AG09319 (cell line): ENCODE measurements at regions not wholly inside any gene's neighbourhood (a gene's known extent, or its start where the extent isn't known, plus 50 kb on each side); places are given as distances from the start of the nearest gene placed in this dataset.

Experiments used
- DNase-seq: peaks from one replicate; pipeline ENCODE4 v3.0.0-alpha.2; 2010; ENCODE audit warnings: low read depth; ENCODE audit errors: extremely low read depth
- TF ChIP-seq, protein P1 (sequence below): IDR thresholded peaks from 2 replicates; pipeline ENCODE4 v1.5.1; 2011; ENCODE audit warnings: low read depth, mild to moderate bottlenecking, inconsistent platforms, low read length, moderate library complexity

DNA sequence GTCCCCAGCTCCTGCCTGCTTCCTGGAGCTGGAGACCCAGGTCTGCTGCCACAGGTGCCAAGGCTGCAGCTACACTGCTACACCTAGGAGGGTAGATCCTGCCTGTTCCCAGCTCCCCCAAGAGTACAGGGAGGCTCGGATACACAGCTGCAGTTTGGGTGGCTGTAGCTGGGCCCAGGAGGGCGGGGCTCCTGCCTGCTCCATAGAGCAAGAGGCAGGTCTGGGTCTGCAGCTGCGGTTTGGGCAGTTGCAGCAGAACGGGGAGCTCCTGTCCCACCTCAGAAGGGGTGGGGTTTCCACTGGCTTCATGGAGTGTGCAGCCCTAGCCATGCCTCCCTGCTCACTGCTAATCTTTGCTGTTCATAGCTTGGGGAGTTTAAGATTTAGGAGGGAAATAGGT is 199.0 kb downstream of the NUFIP1 start:
- TF ChIP-seq, protein P1, sequence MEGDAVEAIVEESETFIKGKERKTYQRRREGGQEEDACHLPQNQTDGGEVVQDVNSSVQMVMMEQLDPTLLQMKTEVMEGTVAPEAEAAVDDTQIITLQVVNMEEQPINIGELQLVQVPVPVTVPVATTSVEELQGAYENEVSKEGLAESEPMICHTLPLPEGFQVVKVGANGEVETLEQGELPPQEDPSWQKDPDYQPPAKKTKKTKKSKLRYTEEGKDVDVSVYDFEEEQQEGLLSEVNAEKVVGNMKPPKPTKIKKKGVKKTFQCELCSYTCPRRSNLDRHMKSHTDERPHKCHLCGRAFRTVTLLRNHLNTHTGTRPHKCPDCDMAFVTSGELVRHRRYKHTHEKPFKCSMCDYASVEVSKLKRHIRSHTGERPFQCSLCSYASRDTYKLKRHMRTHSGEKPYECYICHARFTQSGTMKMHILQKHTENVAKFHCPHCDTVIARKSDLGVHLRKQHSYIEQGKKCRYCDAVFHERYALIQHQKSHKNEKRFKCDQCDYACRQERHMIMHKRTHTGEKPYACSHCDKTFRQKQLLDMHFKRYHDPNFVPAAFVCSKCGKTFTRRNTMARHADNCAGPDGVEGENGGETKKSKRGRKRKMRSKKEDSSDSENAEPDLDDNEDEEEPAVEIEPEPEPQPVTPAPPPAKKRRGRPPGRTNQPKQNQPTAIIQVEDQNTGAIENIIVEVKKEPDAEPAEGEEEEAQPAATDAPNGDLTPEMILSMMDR = no peak
- no peak for DNase-seq

DNA sequence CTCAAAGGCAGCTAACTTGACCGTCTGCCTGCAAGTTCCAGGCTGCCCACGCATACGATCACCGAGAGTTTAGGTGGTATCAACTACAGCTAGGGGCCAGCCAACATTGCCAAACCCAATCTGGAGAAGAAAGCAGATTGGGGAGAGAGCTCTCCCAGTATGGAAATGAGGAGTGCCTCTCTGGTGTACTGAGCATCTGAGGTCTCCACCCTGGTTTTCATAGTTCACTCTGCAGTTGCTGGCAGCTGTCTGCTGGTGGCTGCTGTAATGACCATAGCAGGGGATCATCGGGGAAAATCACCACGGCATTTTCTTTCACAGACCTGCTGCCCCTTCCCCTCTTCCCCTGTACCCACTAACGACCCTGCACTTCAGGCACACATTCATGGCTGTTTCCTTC is 201.7 kb downstream of the NUFIP1 start:
- DNase-seq = no peak
- TF ChIP-seq, protein P1 = no peak

DNA sequence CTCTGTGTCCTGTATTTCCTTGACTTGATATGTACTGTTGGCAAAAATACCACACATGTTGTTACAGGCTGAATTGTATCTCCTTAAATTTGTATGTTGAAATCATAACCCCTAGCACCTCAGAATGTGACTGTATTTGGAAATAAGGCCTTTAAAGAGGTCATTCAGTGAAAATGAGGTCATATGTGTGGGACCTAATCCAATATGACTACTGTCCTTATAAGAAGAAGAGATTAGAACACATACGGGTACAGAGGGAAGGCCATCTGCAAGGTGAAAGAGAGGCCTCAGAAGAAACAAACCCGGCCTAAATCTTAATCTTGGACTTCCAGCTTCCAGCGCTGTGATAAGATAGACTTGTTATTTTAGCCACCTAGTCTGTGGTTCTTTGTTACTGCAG is 202.5 kb downstream of the NUFIP1 start:
- DNase-seq = no peak
- TF ChIP-seq, protein P1 = no peak

GRCh38 chr13:44785401-44785800 is 203.9 kb downstream of the NUFIP1 start:
- TF ChIP-seq, protein P1 = no peak
- no peak for DNase-seq

- TF ChIP-seq, protein P1 = no peak
- DNase-seq = no peak
Observed at GRCh38 chr13:44784708-44785080, 204.6 kb downstream of the NUFIP1 start.

DNA sequence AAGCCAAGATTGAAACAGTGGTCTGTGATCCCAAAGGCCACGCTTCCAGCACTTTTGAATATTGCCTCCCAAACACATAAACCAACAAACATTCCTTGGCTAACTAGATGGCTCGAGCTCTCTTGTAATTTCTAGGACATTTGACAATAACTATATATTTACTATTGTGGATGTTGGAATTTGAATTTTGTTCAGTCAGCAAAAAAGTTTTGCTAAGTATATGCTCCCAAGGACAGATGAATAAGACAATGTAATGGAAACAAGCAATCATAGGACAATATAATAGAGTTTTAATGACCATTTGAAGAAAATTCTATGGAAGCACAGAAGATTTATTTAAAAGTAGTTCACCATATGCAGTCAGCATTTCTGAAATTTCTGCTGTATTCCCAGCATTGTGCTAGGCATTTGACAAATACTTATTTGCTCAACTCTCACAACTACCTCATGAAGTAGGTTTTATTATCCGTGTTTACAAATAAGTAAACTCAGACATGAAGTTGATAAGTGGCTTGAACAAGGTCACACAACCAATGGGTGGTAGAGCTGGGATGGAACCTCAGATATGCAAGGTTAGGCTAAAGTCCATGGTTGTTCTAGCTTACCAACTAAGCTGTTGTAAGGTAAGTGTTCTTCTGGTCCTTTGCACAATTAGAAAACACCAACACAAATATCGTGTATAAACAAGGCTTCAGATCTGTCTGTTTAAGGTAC is 205.1 kb downstream of the NUFIP1 start:
- no peak for DNase-seq
- TF ChIP-seq, protein P1 = no peak

DNA sequence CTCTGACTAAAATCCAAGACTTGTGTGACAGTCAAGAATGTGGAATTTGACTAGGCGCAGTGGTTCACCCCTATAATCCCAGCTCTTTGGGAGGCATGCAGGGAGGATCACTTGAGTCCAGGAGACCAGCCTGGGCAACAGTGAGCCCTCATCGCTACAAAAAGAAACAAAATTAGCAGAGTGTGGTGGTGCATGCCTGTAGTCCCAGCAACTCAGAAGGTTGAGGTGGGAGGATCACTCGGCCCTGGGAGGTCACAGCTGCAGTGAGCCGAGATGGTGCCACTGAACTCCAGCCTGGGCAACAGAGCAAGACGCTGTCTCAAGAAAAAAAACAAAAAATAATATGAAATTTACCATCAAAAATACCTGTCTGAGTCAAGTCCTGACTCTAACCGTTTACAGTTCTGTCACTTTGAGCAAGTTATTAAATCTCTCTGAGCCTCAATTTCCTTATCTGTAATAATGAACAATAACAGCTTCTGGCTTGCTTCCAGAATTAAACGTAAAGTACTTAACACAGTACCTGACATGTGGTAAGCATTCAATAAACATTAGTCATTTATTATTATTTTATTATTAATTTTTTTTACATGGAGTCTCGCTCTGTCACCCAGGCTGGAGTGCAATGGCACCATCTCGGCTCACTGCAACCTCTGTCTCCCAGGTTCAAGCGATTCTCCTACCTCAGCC is 204.6 kb upstream of the TSC22D1 start:
- TF ChIP-seq, protein P1 = no peak
- DNase-seq = no peak
